CD4-positive, alpha-beta T cell treated with Interleukin-2 at 100 ng/mL for 4 hours (primary cell): ENCODE measurements at regions not wholly inside any gene's neighbourhood (a gene's known extent, or its start where the extent isn't known, plus 50 kb on each side); places are given as distances from the start of the nearest gene placed in this dataset.
A peak's percentile ranks its signal among the peaks of the same experiment; 100 is the strongest.
"Not testable (repeated sequence)": the region's sequence is repeated elsewhere in the genome, so short reads cannot be mapped to it uniquely, and the experiment has no call there.

Experiments
- DNase-seq: peaks from one replicate; pipeline ENCODE4 v3.0.0-alpha.2; 2020; ENCODE audit warnings: low spot score

DNA sequence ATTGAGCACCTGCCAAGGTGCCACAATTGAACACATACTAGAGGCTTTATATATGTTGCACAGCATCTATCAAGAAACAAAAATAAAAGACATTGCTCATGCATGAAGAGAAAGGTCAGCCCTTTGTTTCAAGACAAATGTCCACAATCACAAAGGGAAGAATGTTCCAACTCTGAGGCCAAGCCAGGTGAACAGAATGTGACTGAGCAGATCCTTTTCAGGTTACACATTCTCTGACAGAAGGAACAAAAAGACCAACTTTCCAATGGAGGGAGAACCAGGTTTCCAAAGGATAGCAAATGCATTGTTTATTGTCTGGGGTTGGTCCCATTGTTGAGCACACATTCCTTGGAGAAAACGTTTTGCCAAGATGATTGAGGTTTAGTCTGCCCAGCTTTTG lies 50.2 kb upstream of the FAM174B start:
- DNase-seq, result no peak

- no peak for DNase-seq
Measured at GRCh38 chr15:92706201-92706600, 50.6 kb upstream of the FAM174B start.

- DNase-seq, result no peak
Measured at GRCh38 chr15:92707880-92708551, 52.4 kb upstream of the FAM174B start.

DNA sequence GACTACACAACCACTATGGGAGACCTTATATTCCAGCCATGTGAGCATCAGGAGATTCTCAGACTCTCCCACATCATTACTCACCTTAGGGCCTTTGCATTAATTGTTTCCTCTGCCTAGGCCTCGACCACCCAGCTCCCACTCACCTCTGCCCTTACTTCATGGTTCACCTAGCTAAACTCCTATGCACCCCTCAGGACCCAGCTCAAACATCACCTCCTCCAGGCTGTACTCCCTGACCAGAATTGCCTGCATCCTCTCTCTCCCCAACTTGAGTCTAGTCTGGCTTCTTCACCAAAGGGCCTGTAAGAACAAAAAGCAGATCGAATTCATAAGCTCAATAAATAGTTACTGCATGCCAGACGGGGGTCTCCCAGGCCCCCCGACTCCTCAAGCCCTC lies 53.1 kb upstream of the FAM174B start:
- DNase-seq, result no peak

- no peak for DNase-seq
Measured at GRCh38 chr15:92709110-92709790, 53.7 kb upstream of the FAM174B start.

DNA sequence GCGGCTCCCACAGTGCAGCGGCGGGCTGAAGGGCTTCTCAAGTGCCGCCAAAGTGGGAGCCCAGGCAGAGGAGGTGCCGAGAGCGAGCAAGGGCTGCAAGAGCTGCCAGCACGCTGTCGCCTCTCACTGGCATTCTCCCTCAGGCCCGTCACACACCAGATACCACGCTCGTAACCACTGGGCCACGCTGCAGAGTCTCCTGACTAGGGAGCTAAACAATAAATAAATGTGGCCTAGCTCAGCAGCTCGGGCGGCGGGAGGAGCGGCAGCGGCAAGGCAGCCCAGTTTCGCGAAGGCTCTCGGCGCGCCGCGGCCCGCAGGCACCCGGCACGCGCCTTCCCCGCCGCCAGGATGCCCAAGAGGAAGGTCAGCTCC lies 55.9 kb upstream of the FAM174B start:
- DNase-seq, result no peak

GRCh38 chr15:92714077-92714476 lies 58.5 kb upstream of the FAM174B start:
- DNase-seq, result no peak

DNA sequence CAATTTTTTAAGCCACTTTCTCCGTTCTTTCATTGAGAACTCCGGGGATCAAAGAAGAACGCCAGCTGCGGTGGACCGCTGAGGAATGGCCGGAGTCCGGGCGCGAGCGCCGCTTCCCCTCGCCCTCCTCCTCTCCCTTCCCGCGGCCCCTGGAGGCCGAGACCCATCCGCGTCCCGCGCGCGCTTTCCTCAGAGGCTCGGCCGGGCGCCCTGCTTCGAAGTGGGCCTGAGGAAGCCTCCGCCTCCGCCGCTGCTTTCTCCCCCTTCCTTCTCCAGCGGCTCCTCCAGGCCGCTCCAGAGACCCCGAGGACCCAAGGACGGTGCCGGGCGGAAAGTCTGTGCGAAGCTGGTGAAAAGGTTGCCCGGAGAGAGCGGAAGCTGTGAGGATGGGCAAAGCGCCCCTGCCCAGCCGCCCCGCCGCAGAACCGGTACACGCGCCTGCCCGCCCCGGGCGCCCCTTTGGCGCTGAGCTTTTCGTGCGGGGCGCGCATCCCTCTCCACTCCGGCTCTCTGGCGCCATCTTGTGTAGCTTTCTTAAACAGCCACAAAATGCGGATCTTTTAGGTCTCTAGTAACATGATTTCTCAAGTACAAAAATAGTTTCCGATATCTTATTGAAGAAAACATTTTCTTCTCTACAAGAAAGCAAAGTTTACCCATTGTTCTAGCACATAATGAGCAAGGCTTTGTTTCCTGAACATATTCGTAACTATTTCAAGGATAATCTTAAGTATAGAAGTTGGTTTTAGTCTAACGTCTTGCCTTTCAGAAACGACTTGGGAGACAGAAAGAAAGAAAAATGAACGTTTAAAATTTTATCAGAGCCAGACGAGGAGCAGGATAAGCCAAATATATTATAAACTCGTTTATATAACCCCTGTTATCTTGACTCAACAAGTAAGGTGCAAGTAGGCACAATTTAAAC lies 59.2 kb upstream of the FAM174B start:
- DNase-seq, result peak; percentile 78

GRCh38 chr15:92715758-92716157 lies 60.2 kb upstream of the FAM174B start:
- no peak for DNase-seq

DNA sequence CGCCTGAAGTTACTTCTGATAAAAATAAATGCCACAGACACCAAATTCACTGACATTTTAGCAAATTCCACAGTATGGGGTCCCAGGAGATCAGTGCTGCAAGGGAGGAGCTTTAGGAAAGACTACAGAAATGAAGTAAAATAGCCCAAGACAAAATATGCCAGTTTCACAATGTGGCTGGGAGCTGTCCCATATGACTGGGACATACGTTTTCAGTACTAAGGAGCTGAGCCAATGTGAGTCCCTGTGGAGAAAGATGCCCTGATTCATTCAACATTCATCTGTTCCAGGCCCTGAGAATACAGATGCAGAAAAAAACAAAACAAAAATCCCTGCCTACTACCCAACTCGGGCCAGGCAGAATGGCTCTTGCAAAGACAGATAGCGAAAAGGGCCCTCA lies 63.4 kb upstream of the FAM174B start:
- DNase-seq, result no peak

GRCh38 chr15:92724144-92724543 lies 68.6 kb upstream of the FAM174B start:
- no peak for DNase-seq

- DNase-seq, result no peak
Measured at GRCh38 chr15:92725171-92725570, 69.6 kb upstream of the FAM174B start.

DNA sequence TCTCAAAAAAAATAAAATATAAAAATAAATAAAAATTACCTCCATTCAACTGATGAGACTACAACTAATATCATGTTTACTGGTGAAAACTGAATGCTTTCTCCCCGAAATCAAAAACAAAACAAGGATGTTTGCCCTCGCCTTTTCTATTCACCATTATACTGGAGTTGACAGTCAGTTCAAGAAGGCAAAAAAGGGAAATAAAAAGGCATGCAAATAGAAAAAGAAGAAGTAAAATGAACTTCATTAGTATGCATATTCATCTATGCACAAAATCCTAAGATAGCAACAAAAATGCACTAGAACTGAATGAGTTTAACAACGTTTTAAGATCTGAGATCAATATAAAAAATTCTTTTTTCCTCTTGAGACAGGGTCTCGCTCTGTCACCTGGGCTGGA lies 72.7 kb upstream of the FAM174B start:
- DNase-seq, result no peak

GRCh38 chr15:92733090-92733933 lies 77.7 kb upstream of the FAM174B start:
- DNase-seq, result no peak

- DNase-seq, result no peak
Measured at GRCh38 chr15:92733934-92734521, 78.5 kb upstream of the FAM174B start.

DNA sequence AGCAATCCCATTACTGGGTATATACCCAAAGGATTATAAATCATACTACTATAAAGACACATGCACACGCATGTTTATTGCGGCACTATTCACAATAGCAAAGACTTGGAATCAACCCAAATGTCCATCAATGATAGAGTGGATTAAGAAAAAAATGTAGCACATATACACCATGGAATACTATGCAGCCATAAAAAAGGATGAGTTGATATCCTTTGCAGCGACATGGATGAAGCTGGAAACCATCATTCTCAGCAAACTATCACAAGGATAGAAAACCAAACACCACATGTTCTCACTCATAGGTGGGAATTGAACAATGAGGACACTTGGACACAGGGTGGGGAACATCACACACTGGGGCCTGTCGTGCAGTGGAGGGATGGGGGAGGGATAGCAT lies 83.7 kb upstream of the FAM174B start:
- not testable (repeated sequence) for DNase-seq

GRCh38 chr15:92745845-92746271 lies 90.3 kb upstream of the FAM174B start:
- DNase-seq, result no peak

DNA sequence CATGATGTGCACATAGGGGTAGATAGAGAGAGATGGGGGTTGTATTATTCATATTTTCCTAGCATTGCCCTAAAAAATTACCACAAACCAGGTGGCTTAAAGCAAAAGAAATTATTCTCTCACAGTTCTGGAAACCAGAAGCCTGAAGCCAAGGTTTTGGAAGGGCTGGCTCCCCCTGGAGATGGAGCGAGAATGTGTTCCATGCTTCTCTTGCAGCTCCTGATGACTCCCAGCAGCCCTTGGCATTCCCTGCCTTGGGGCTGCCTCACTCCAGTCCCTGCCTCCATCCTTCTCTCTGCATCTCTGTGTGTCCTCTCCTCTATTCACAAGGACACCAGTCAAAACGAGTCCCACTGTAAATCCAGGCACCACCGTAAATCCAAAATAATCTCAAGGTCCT lies 91.5 kb upstream of the FAM174B start:
- no peak for DNase-seq

DNA sequence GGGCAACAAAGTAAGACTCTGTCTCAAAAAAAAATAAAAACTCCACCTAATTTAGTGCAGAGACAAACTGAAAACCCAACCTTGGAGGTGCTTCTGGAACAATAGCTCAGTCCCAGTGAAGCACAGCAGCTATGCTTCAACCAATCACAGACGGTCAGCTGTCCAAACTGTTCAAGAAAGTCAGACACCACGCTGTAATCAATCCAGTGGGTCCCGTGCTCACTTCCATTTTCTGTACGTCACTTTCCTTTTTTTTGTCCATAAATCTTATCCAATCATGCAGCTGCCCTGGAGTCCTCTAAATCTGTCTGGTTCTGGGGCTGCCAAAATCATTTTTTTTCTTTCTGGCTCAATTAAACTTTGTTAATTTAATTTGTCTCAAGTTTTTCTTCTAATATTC lies 93.6 kb upstream of the FAM174B start:
- no peak for DNase-seq

GRCh38 chr15:92749946-92750345 lies 94.4 kb upstream of the FAM174B start:
- DNase-seq, result no peak

DNA sequence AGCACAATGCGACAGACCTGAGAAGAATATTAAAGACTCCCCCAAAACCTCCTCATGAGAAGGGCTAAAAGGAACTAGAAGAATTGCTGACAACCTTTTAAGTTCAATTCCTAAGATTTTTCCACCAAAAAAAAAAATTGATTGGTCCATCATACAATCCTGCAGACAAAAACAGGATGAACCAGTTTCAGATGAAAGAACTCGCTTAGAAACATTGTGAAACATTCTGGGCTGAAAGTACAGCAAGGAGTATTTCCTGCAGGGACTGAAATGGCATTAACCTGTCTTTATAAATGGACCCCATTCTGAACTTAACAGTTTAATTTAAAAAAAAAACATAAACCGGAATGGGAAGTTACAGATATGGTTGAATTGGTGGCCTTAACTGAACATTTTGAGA lies 96.0 kb upstream of the FAM174B start:
- DNase-seq, result no peak

DNA sequence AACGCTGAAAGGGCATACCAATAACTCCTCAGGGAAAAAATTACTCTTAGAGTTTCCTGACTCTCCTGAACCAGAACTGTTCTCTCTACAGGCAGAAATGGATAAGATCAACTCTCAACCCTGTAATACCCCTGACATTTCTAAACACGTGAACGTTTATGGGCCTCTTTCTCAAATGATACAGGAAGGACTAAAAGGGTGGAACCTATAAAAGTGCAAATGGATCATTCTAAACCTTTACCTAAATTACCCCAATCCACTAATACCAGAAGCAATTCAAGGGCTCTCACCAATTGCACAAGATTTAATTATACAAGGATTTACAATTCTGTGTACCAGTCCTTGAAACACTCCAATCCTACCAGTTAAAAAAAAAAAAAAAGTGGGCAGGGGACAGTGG lies 98.0 kb upstream of the FAM174B start:
- DNase-seq, result no peak
